GM12872 (cell line): ENCODE measurements at regions not wholly inside any gene's neighbourhood (a gene's known extent, or its start where the extent isn't known, plus 50 kb on each side); places are given as distances from the start of the nearest gene placed in this dataset.

Experiments used
- TF ChIP-seq, protein P1 (sequence below): IDR thresholded peaks from 3 replicates; pipeline ENCODE4 v1.5.1; 2011; ENCODE audit warnings: low read depth, mild to moderate bottlenecking, low read length, moderate library complexity; ENCODE audit not compliant: insufficient read depth

DNA sequence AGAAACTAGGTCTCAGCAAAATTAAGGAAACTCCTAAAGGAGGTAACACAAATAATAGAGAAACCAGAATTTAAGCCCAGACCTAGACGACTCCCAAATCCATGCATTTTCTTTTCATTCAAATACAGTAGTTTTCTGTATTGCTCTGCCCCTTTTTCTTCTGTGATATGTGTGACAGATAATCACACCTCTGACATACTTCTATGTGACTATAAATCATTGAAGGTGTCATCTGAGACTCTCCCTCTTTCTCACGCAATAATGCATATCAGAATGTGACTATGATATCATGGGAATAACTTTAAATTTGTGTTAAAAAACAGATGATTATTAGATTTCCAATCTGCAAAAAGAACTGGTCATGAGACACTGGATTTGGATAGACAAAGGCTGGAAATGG, 143.0 kb upstream of the ELAC2 start:
- TF ChIP-seq, protein P1, sequence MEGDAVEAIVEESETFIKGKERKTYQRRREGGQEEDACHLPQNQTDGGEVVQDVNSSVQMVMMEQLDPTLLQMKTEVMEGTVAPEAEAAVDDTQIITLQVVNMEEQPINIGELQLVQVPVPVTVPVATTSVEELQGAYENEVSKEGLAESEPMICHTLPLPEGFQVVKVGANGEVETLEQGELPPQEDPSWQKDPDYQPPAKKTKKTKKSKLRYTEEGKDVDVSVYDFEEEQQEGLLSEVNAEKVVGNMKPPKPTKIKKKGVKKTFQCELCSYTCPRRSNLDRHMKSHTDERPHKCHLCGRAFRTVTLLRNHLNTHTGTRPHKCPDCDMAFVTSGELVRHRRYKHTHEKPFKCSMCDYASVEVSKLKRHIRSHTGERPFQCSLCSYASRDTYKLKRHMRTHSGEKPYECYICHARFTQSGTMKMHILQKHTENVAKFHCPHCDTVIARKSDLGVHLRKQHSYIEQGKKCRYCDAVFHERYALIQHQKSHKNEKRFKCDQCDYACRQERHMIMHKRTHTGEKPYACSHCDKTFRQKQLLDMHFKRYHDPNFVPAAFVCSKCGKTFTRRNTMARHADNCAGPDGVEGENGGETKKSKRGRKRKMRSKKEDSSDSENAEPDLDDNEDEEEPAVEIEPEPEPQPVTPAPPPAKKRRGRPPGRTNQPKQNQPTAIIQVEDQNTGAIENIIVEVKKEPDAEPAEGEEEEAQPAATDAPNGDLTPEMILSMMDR: no peak

DNA sequence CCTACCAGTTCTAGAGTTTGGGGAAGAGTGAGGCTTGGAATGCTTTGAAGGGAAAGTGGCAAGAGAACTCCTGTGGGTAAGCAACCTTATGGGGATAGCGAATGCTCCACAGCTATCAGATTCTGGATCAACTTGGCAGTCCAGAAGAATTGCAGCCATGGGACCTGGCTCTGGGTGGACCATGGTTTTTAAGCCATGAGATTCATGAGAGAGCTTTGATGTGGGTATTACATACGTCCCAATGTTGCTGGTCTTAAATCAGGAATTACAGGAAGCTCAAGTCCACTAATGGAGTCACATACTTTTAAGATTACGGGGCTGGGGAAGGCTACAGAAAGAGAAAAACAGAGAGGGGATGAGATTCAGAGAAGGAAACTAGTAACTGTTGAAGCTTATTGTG, 142.5 kb upstream of the ELAC2 start:
- TF ChIP-seq, protein P1: no peak

DNA sequence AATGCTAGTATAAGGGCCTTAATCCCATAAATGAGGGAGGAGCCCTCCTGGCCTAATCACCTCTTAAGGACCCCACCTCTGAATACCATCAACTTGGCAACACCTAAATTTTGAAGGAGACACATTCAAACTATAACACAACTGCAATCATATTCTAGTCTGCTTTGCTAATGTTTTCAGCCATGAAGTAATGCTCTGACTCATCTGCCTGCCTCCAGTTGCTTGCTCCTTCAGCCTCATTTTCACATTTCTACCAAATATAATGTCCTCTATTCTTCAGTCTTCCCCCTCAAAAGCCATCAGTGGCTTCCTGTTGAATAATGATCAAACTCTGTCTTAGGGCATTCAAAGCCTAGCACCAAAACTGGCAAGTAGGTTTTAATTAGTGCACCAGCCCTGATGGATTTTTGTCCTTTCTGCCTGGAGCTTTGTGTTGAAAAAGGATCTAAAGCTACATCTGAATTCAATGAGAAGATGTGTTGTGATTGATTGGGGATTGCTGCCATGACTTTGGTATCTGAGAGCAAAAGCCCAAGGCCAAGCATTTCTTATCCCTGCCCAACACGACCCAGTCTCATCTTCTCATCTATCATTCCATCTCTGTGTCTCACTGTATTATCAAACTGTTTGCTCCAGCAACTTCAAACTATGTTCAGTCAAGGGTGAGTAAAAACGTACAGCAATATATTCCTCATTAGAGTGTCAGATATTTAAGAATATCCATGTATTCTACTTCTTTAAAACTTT, 140.8 kb upstream of the ELAC2 start:
- TF ChIP-seq, protein P1: no peak

DNA sequence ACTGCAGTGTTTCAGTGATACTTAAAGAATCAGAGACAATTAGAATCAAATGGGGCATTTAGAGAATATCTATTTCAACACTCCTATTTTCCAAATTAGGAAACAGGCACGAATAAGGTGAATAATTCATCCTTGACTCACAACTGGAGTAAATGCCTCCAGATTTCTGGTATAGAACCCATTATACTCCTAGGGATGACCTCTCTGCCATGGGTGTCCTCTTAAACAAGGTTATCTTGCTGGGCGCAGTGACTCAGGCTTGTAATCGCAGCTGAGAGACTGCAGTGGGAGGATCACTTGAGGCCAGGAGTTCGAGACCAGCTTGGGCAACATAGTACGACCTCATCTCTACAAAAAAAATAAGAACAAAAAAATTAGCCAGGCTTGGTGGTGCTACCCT, 139.8 kb upstream of the ELAC2 start:
- TF ChIP-seq, protein P1: no peak

DNA sequence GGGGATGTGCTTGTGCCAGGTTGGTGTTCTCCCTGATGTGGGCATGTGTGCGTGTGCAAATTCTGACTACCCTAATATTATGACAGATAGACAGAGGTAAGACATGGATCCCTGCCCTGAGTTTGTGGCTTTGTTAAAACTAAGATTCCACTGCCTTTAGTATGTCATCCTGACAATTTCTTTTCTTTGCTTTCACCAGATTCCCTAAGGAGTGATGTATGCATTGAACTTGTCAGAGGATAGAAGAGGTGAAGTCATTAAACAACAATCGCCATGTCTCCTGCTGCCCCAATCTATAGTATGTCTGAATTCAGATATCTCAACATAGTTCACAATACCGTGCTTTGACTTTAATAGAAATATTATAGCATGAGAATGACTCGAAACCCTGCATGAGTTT, 137.1 kb upstream of the ELAC2 start:
- TF ChIP-seq, protein P1: no peak

DNA sequence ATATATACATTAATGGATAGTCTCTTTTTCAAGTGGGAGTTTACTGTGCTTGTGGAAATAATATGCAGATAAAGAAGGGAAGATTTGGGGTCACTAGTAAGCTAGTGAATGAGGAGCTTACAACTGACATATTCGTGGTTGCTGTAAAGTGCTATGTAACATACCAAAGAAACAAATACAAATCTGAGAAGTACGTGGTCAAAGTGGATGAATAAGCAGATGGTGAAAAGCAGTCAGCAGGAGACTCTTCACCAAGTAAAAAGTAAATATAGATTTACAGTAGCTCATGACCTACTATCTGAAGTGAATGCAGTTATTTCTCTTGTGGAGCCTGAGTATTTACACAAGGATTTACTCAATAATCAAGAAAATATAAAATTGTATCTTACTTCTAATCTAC, 136.6 kb upstream of the ELAC2 start:
- TF ChIP-seq, protein P1: no peak

DNA sequence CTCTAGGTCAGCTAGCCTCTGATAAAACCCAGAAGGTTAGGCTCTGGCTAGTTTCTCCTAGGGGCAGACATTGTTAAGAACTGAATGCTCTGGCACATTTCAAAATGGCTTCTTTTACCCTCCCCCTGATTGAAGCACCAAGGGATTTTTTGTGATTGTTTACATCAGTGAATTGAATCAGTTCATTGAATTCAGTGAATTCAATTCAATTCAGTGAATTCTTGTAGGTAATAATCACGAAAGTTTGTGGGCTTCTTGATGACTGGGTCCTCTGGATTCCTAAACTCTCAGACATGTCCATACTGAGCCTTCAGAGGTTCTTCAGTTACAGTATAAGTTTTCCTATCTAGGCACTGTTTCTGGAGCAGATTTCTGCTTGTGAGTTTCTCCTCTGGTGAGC, 135.2 kb upstream of the ELAC2 start:
- TF ChIP-seq, protein P1: no peak
